ENCODE measurements at regions not wholly inside any gene's neighbourhood (a gene's known extent, or its start where the extent isn't known, plus 50 kb on each side); places are given as distances from the start of the nearest gene placed in this dataset.

DNA sequence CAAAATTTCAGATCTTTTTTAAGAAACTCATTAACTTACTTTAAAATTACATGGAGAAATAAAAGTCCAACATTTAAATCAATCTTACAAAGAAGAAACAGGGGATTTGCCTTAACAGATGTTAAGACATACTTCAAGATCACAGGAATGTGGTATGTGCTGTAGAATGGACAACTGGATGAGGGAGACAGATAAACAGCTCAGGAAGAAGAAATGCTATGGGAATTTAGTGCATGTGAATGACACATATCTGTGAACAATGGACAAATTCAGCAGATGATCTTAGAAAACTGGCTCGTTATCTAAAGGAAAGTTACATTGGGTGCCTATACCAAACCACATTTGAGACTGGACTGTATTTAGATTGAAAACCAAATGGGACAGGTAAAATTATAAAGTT is 246.8 kb upstream of the AGAP1 start:
- Histone ChIP-seq H3K9me3 (no peaks in the 10 kb centered on the region), H3K4me1 (peaks cover 0 to 13% (median 0%) of the 10 kb centered on the region in 4 donors), H3K36me3 (no peaks in the 10 kb centered on the region), H3K27me3 (no peaks in the 10 kb centered on the region), H3K4me3 (no peak overlapping the region), H3K27ac (no peak overlapping the region)
- 88 to 91% methylated on average over 1 of the region's 1 CpG for WGBS, 2 donors
- TF ChIP-seq EP300 (IDR thresholded peaks at IDR 0.05) = no peak
- TF ChIP-seq POLR2AphosphoS5 (IDR thresholded peaks at IDR 0.05) = no peak
- TF ChIP-seq, protein P1, sequence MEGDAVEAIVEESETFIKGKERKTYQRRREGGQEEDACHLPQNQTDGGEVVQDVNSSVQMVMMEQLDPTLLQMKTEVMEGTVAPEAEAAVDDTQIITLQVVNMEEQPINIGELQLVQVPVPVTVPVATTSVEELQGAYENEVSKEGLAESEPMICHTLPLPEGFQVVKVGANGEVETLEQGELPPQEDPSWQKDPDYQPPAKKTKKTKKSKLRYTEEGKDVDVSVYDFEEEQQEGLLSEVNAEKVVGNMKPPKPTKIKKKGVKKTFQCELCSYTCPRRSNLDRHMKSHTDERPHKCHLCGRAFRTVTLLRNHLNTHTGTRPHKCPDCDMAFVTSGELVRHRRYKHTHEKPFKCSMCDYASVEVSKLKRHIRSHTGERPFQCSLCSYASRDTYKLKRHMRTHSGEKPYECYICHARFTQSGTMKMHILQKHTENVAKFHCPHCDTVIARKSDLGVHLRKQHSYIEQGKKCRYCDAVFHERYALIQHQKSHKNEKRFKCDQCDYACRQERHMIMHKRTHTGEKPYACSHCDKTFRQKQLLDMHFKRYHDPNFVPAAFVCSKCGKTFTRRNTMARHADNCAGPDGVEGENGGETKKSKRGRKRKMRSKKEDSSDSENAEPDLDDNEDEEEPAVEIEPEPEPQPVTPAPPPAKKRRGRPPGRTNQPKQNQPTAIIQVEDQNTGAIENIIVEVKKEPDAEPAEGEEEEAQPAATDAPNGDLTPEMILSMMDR (IDR thresholded peaks at IDR 0.05) = no peak
- no peak for TF ChIP-seq POLR2A (IDR thresholded peaks at IDR 0.05)
- intact Hi-C loops (cut with DNase I) = no loop called here
- DNase-seq = no peak

DNA sequence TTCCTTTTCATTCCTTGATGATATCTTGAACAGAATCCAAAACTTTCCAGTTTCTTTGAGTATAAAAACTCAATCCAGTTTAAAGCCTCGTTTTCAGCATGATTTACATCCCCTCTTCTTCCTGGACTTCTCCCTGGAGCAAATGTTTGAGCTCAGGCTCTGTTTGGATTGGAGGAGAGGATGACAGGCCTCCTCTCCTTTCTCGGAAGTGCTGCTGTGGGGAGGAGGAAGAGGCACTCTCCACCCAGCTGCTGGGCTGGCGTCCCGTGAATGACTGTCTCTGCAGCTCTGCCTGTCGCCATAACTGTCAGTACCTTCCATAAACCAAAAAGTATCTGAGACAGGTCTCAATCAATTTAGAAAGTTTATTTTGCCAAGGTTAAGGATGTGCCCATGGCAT is 238.2 kb upstream of the AGAP1 start:
- no peak overlapping the region for H3K27ac ChIP-seq
- intact Hi-C loops (cut with DNase I) = no loop called here
- TF ChIP-seq POLR2AphosphoS5 (IDR thresholded peaks at IDR 0.05) (no peak), POLR2A (IDR thresholded peaks at IDR 0.05) (no peak), EP300 (IDR thresholded peaks at IDR 0.05) (no peak)
- TF ChIP-seq, protein P1 (IDR thresholded peaks at IDR 0.05) = no peak
- no peak overlapping the region for H3K4me3 ChIP-seq
- 29 to 56% methylated on average over 5 of the region's 5 CpGs for WGBS, 2 donors
- H3K4me1 ChIP-seq = no peaks in the 10 kb centered on the region
- no peak for DNase-seq
- no peaks in the 10 kb centered on the region for H3K9me3 ChIP-seq
- no peaks in the 10 kb centered on the region for H3K36me3 ChIP-seq
- H3K27me3 ChIP-seq = no peaks in the 10 kb centered on the region

DNA sequence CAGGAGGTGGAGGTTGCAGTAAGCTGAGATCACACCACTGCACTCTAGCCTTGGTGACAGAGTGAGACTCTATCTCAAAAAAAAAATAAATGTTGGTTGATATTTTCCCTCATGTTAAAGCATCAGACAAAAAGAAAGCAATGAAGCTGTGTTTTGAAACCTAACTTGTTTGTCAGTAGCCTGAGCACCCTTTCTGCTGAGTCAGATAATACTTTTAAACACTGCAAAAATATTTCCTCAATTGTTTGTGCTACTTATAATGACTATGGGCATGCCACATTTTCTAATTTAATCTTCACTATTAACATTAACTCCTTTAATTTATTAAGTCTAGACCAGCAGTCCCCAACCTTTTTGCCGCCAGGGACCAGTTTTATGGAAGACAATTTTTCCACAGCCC is 236.3 kb upstream of the AGAP1 start:
- no peaks in the 10 kb centered on the region for H3K9me3 ChIP-seq
- no peaks in the 10 kb centered on the region for H3K36me3 ChIP-seq
- DNase-seq = no peak
- 96 to 97% methylated on average over 1 of the region's 1 CpG for WGBS, 2 donors
- H3K27ac ChIP-seq = no peak overlapping the region
- no peak overlapping the region for H3K4me3 ChIP-seq
- H3K4me1 ChIP-seq = no peaks in the 10 kb centered on the region
- intact Hi-C loops (cut with DNase I) = no loop called here
- TF ChIP-seq, protein P1 (IDR thresholded peaks at IDR 0.05) = no peak
- no peaks in the 10 kb centered on the region for H3K27me3 ChIP-seq

DNA sequence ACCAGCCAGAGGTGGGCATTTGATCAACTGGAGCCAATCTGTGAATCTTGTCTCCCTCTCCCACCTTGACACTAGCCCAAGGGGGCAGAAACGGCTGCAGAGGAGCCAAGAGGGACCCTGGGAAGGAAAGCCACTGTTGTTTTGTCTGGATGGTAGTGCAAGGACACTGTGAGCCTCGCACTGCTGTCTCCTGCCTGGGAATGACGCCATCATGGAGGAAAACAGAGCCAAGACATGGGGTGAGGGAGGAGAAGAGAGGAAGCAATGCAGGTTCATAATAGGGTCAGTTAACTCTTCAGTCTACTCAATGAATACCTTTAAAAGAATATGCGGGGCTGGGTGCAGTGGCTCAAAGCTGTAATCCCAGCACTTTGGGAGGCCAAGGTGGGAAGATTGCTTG is 231.1 kb upstream of the AGAP1 start:
- 88 to 90% methylated on average over 4 of the region's 4 CpGs for WGBS, 2 donors
- no peak for DNase-seq
- H3K36me3 ChIP-seq = no peaks in the 10 kb centered on the region
- H3K4me1 ChIP-seq = peaks cover 0 to 4% (median 0%) of the 10 kb centered on the region in 4 donors
- H3K9me3 ChIP-seq = no peaks in the 10 kb centered on the region
- intact Hi-C loops (cut with DNase I) = no loop called here
- H3K4me3 ChIP-seq = no peak overlapping the region
- TF ChIP-seq, protein P1 (IDR thresholded peaks at IDR 0.05) = no peak
- TF ChIP-seq POLR2AphosphoS5 (IDR thresholded peaks at IDR 0.05) = no peak
- TF ChIP-seq EP300 (IDR thresholded peaks at IDR 0.05) = no peak
- TF ChIP-seq POLR2A (IDR thresholded peaks at IDR 0.05) = no peak
- H3K27me3 ChIP-seq = no peaks in the 10 kb centered on the region
- no peak overlapping the region for H3K27ac ChIP-seq

All from sigmoid colon (tissue), 6 donors.